ENCODE measurements at regions not wholly inside any gene's neighbourhood (a gene's known extent, or its start where the extent isn't known, plus 50 kb on each side); places are given as distances from the start of the nearest gene placed in this dataset.

DNA sequence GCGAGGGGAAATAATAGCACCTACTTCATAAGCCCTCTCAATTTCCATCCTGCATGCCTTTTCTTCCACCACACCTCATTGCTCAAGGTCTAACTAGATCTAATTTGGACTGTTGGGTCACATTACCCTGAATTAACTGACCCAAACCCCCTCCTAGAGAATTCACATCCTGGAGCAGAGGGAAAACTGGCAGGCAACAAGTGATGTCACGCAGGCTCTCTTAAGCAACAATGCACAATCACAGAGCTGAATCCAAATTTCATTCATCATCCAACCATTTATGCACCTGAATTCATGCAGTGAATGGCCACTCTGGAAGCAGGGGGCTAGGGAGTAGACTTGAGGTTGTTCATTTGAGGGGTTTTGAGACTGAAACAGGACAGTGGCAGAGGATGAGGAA, 107.7 kb upstream of the HUWE1 start:
- TF ChIP-seq, protein P1, sequence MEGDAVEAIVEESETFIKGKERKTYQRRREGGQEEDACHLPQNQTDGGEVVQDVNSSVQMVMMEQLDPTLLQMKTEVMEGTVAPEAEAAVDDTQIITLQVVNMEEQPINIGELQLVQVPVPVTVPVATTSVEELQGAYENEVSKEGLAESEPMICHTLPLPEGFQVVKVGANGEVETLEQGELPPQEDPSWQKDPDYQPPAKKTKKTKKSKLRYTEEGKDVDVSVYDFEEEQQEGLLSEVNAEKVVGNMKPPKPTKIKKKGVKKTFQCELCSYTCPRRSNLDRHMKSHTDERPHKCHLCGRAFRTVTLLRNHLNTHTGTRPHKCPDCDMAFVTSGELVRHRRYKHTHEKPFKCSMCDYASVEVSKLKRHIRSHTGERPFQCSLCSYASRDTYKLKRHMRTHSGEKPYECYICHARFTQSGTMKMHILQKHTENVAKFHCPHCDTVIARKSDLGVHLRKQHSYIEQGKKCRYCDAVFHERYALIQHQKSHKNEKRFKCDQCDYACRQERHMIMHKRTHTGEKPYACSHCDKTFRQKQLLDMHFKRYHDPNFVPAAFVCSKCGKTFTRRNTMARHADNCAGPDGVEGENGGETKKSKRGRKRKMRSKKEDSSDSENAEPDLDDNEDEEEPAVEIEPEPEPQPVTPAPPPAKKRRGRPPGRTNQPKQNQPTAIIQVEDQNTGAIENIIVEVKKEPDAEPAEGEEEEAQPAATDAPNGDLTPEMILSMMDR (conservative IDR thresholded peaks at IDR 0.05; ENCODE audit: low read depth in 2 of 2), result no peak
- TF ChIP-seq POLR2AphosphoS5 (IDR thresholded peaks at IDR 0.05; ENCODE audit: low read depth), result no peak
